Activated CD4-positive, alpha-beta T cell treated with anti-CD3 and anti-CD28 coated beads for 36 hours (primary cell): ENCODE measurements at regions not wholly inside any gene's neighbourhood (a gene's known extent, or its start where the extent isn't known, plus 50 kb on each side); places are given as distances from the start of the nearest gene placed in this dataset.
"Not testable (repeated sequence)": the region's sequence is repeated elsewhere in the genome, so short reads cannot be mapped to it uniquely, and the experiment has no call there.

ENCODE experiments used
- ATAC-seq: fragments of 200-7000 bp; cut with Tn5 transposase; one replicate; pipeline ENCODE4 v1.10.0; 2021; ENCODE audit warnings: mild to moderate bottlenecking, moderate library complexity
- CTCF ChIA-PET: fragments of 350-600 bp; sonication (Branson Sonifier 250); formaldehyde crosslinking; loops from one replicate; lab custom pipeline; 2021; ENCODE audit warnings: antibody characterized with exemption; lab: Charles Lee
- POLR2A ChIA-PET: fragments of 350-600 bp; sonication (Branson Sonifier 250); formaldehyde crosslinking; loops from one replicate; lab custom pipeline; 2021; ENCODE audit warnings: antibody characterized with exemption, inconsistent platforms; lab: Charles Lee
- DNase-seq: peaks from one replicate; pipeline ENCODE4 v3.0.0-alpha.2; 2020
- H3K27ac Mint-ChIP-seq: one replicate; pipeline ENCODE4 v1.8.0; 2021; ENCODE audit warnings: mixed read lengths
- H3K27me3 Mint-ChIP-seq: one replicate; pipeline ENCODE4 v1.8.0; 2021; ENCODE audit warnings: mixed read lengths
- H3K36me3 Mint-ChIP-seq: one replicate; pipeline ENCODE4 v1.8.0; 2021; ENCODE audit warnings: low read depth, mixed read lengths
- H3K4me1 Mint-ChIP-seq: one replicate; pipeline ENCODE4 v1.8.0; 2021; ENCODE audit warnings: mixed read lengths
- H3K4me3 Mint-ChIP-seq: one replicate; pipeline ENCODE4 v1.8.0; 2021; ENCODE audit warnings: mild to moderate bottlenecking, moderate library complexity, mixed read lengths
- H3K9me3 Mint-ChIP-seq: one replicate; pipeline ENCODE4 v1.8.0; 2021; ENCODE audit warnings: low read depth, mixed read lengths
- intact Hi-C, 2 experiments: fragments of 100-400 bp; cut with DNase I in 1 of 2; cut with micrococcal nuclease in 1 of 2; formaldehyde crosslinking; loops; one replicate each; pipeline versions ENCODE4 v1.14.2 to v1.15.1; 2022 to 2024; cut with DNase I, micrococcal nuclease

DNA sequence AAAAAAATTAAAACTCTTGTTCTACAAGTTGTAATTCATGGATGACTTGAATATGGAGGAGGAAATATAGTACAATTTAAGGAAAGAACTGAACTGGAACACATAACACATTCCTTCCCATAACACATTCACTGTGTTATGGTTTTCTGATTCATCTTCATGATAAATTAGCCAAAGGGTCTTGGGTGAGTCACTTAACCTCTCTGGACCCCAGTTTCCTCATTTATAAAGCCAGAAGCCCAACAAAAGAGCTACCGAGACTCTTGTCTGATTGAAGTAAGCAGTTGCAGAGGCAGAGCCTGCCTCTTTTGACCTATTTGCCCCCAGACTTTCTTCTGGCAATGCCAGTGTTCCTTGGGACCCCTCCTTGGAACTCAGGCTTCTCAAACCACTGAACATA is 161.9 kb upstream of the KCTD3 start:
- CTCF ChIA-PET, result no interaction called here
- no peak for DNase-seq
- ATAC-seq, result no peak
- no peaks in the 10 kb centered on the region for H3K9me3 Mint-ChIP-seq
- no peaks in the 10 kb centered on the region for H3K27me3 Mint-ChIP-seq
- POLR2A ChIA-PET, result no interaction called here
- intact Hi-C loops, result no loop called here
- H3K36me3 Mint-ChIP-seq, result no peaks in the 10 kb centered on the region
- H3K27ac Mint-ChIP-seq, result no peak overlapping the region
- no peak overlapping the region for H3K4me3 Mint-ChIP-seq
- no peaks in the 10 kb centered on the region for H3K4me1 Mint-ChIP-seq

DNA sequence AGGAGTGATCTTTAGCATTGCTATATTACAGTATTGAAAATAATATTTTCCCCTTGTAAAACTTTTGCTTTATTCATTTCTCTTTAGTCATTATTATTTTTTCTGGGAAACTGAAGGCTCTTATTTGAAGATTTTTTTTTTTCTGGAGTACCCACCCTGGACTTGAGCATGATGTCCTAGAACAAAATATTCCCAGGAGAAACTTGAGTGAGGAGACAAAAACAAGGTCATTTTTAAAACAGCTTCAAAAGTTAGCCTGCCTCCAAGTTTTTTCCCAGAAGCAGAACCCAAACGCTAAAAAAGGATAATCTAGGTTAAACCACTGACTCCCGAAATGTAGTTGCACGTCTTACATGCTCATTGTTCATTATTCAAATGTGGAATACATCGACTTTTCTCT is 160.2 kb upstream of the KCTD3 start:
- Mint-ChIP-seq H3K27me3 (no peaks in the 10 kb centered on the region), H3K36me3 (no peaks in the 10 kb centered on the region), H3K4me3 (no peak overlapping the region), H3K4me1 (no peaks in the 10 kb centered on the region), H3K27ac (no peak overlapping the region), H3K9me3 (no peaks in the 10 kb centered on the region)
- DNase-seq (no peak), ATAC-seq (no peak)
- intact Hi-C loops, result no loop called here
- CTCF ChIA-PET, result no interaction called here
- POLR2A ChIA-PET, result no interaction called here

- Mint-ChIP-seq H3K27me3 (no peaks in the 10 kb centered on the region), H3K27ac (no peak overlapping the region), H3K4me3 (no peak overlapping the region), H3K36me3 (no peaks in the 10 kb centered on the region), H3K9me3 (no peaks in the 10 kb centered on the region), H3K4me1 (no peaks in the 10 kb centered on the region)
- DNase-seq, result no peak
- CTCF ChIA-PET, result no interaction called here
- POLR2A ChIA-PET, result no interaction called here
- no peak for ATAC-seq
- intact Hi-C loops, result no loop called here
Observed at GRCh38 chr1:215407575-215407974, 159.5 kb upstream of the KCTD3 start.

DNA sequence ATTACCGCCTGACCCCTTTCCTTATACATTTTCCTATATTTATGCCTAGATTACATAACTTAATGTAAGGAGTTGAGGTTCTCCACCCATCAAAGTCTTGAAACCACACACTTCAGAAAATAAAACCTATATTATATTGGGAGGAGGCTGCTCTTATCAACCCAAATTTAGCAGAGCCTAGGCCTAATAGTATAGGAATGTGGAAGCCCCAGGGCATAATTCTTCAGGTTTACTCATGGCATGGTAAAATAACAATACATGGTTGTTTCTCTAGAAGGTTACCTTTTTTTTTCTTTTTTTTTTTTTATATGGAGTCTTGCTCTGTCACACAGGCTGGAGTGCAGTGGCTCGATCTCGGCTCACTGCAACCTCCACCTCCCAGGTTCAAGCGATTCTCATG is 157.6 kb upstream of the KCTD3 start:
- intact Hi-C loops, CTCF ChIA-PET, H3K27ac Mint-ChIP-seq, H3K36me3 Mint-ChIP-seq, DNase-seq, H3K4me1 Mint-ChIP-seq, H3K4me3 Mint-ChIP-seq, POLR2A ChIA-PET, ATAC-seq, H3K9me3 Mint-ChIP-seq, H3K27me3 Mint-ChIP-seq: not testable (repeated sequence)

- intact Hi-C loops, H3K36me3 Mint-ChIP-seq, H3K4me3 Mint-ChIP-seq, H3K27ac Mint-ChIP-seq, POLR2A ChIA-PET, H3K9me3 Mint-ChIP-seq, DNase-seq, CTCF ChIA-PET, H3K4me1 Mint-ChIP-seq, H3K27me3 Mint-ChIP-seq, ATAC-seq: not testable (repeated sequence)
Observed at GRCh38 chr1:215415521-215415920, 151.6 kb upstream of the KCTD3 start.

DNA sequence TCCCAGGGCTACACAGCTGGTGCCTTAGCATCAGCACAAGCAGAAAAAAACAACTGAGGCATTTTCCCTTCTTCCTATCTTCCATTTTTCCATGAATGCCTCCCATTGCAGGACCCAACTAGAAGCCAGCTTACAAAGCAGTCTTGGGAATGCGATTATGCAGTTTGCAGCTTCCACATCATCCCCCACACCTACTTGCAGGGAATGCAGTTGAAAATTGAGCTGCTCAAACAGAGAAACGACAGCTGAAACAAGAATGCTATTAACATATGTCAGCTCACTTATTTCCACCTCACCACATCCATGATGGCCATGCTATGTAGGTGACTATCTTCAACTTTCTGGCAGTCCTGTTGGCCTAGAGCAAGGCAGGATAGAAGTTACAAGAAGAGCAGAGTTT is 150.6 kb upstream of the KCTD3 start:
- DNase-seq, result no peak
- no peak overlapping the region for H3K4me3 Mint-ChIP-seq
- peaks cover 2% of the 10 kb centered on the region for H3K27me3 Mint-ChIP-seq
- no peak overlapping the region for H3K27ac Mint-ChIP-seq
- H3K36me3 Mint-ChIP-seq, result no peaks in the 10 kb centered on the region
- H3K4me1 Mint-ChIP-seq, result no peaks in the 10 kb centered on the region
- POLR2A ChIA-PET, result no interaction called here
- intact Hi-C loops, result no loop called here
- CTCF ChIA-PET, result no interaction called here
- no peaks in the 10 kb centered on the region for H3K9me3 Mint-ChIP-seq
- ATAC-seq, result no peak

DNA sequence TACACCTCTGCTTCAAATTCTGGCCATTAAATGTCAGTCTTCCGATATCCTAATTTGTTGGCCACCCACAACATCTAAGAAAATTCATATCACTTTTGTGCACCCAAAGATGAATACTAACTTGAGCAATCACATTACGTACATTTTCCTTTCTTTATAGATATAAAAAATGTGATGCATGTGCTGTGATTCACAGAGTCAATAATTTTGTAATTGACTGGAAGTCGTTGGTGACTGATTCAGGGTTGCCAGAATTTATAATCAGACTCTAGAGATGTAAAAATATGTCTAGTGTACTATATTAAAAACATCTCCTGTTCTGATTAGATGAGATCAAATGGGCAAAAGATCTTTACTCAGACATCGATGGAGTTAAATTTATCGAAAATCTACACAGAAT is 150.0 kb upstream of the KCTD3 start:
- intact Hi-C loops, result no loop called here
- Mint-ChIP-seq H3K27me3 (peaks cover 2% of the 10 kb centered on the region), H3K27ac (no peak overlapping the region), H3K9me3 (no peaks in the 10 kb centered on the region), H3K4me3 (no peak overlapping the region), H3K4me1 (no peaks in the 10 kb centered on the region), H3K36me3 (no peaks in the 10 kb centered on the region)
- DNase-seq (no peak), ATAC-seq (no peak)
- ChIA-PET CTCF (no interaction called here), POLR2A (no interaction called here)

DNA sequence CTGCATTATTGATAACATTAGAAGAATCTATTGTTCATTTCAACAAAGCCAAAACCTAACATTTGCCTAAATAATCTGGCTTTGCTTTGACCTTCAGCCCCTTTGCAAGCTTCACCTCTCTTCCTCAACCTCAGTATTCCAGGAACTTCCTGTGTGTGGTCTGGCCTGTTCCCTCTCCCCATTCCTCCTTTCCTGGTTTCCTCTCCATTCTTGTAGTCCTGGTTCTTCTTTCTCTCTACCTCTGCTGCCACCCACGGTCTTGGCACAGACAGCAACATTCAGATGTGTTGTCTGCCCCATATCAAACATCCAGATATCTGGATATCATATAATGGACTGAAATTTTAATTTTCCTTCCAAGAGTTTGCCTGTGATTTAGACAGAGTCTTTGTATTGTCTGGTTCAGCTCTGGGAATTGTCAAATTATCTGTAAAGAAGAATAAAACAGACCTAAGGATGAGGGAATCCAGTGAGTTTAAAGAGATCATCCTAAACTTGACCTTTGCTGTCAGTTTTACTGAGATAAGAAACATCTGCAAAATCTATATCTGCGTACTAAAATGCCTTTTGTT is 148.1 kb upstream of the KCTD3 start:
- Mint-ChIP-seq H3K27ac (no peak overlapping the region), H3K4me1 (no peaks in the 10 kb centered on the region), H3K36me3 (no peaks in the 10 kb centered on the region), H3K4me3 (no peak overlapping the region), H3K27me3 (peaks cover 6% of the 10 kb centered on the region), H3K9me3 (no peaks in the 10 kb centered on the region)
- no peak for ATAC-seq
- ChIA-PET POLR2A (no interaction called here), CTCF (no interaction called here)
- DNase-seq, result no peak
- intact Hi-C loops, result no loop called here

- ChIA-PET POLR2A (no interaction called here), CTCF (no interaction called here)
- intact Hi-C loops, result no loop called here
- Mint-ChIP-seq H3K27me3 (peaks cover 6% of the 10 kb centered on the region), H3K4me1 (no peaks in the 10 kb centered on the region), H3K27ac (no peak overlapping the region), H3K4me3 (no peak overlapping the region), H3K36me3 (no peaks in the 10 kb centered on the region), H3K9me3 (no peaks in the 10 kb centered on the region)
- no peak for ATAC-seq
- DNase-seq, result no peak
Observed at GRCh38 chr1:215421744-215422143, 145.4 kb upstream of the KCTD3 start.

- ATAC-seq (no peak), DNase-seq (no peak)
- Mint-ChIP-seq H3K27me3 (peaks cover 6% of the 10 kb centered on the region), H3K27ac (no peak overlapping the region), H3K4me1 (no peaks in the 10 kb centered on the region), H3K4me3 (no peak overlapping the region), H3K9me3 (peaks cover 5% of the 10 kb centered on the region), H3K36me3 (no peaks in the 10 kb centered on the region)
- ChIA-PET CTCF (no interaction called here), POLR2A (no interaction called here)
- intact Hi-C loops, result no loop called here
Observed at GRCh38 chr1:215423288-215423687, 143.8 kb upstream of the KCTD3 start.

- Mint-ChIP-seq H3K27me3 (peaks cover 4% of the 10 kb centered on the region), H3K9me3 (peaks cover 7% of the 10 kb centered on the region), H3K4me1 (no peaks in the 10 kb centered on the region), H3K27ac (no peak overlapping the region), H3K4me3 (no peak overlapping the region), H3K36me3 (no peaks in the 10 kb centered on the region)
- no peak for DNase-seq
- POLR2A ChIA-PET, result no interaction called here
- intact Hi-C loops, result no loop called here
- no peak for ATAC-seq
- CTCF ChIA-PET, result no interaction called here
Observed at GRCh38 chr1:215425138-215425537, 142.0 kb upstream of the KCTD3 start.

- H3K27ac Mint-ChIP-seq, result no peak overlapping the region
- H3K27me3 Mint-ChIP-seq, result peaks cover 4% of the 10 kb centered on the region
- H3K9me3 Mint-ChIP-seq, result peaks cover 7% of the 10 kb centered on the region
- intact Hi-C loops, result no loop called here
- DNase-seq (no peak), ATAC-seq (no peak)
- no peaks in the 10 kb centered on the region for H3K4me1 Mint-ChIP-seq
- H3K36me3 Mint-ChIP-seq, result no peaks in the 10 kb centered on the region
- no peak overlapping the region for H3K4me3 Mint-ChIP-seq
- ChIA-PET POLR2A (no interaction called here), CTCF (no interaction called here)
Observed at GRCh38 chr1:215426101-215426500, 141.0 kb upstream of the KCTD3 start.
